ENCODE measurements at regions not wholly inside any gene's neighbourhood (a gene's known extent, or its start where the extent isn't known, plus 50 kb on each side); places are given as distances from the start of the nearest gene placed in this dataset.

DNA sequence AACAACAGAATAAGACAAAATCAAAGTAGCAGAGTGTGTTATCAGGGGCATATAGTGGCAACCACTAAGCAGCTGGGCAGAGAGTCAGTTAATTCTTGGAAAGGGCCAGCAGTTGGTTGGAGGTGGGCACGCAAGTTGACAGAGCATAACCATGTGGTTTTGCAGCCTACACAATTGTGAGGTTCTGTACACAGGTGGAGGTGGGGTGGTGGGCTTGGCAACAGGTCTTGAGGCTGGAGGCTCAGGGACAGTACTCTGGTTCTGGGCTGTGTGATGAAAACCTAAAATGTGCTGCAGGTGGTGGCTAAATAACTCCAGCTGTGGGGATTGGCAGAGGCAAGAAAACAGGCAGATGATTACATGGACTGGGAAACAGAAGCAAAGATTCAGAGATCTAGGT is 1112.7 kb downstream of the PDHA2 start:
- no peak overlapping the region for H3K4me3 Mint-ChIP-seq
- H3K36me3 Mint-ChIP-seq (ENCODE audit: low read depth), result no peaks in the 10 kb centered on the region
- no peaks in the 10 kb centered on the region for H3K9me3 Mint-ChIP-seq
- 88% methylated on average over 1 of the region's 1 CpG; no CpG with 5 or more reads in 1 of the 2 experiments for WGBS, 2 experiments (ENCODE audit: insufficient coverage in 1 of 2, insufficient read length in 1 of 2)
- H3K4me1 ChIP-seq (ENCODE audit: control insufficient read depth, insufficient read depth, low read length), result no peaks in the 10 kb centered on the region
- no peaks in the 10 kb centered on the region for H3K27me3 Mint-ChIP-seq (ENCODE audit: insufficient read depth)
- H3K27ac Mint-ChIP-seq, result no peak overlapping the region
- H3K27me3 ChIP-seq (ENCODE audit: control insufficient read depth, insufficient read depth, low read length, poor library complexity, severe bottlenecking), result no peaks in the 10 kb centered on the region
- H3K36me3 ChIP-seq (ENCODE audit: control insufficient read depth, insufficient read depth, low read length), result no peaks in the 10 kb centered on the region
- DNase-seq, result no peak
- no peak overlapping the region for H3K27ac ChIP-seq (ENCODE audit: low read depth, low read length)
- TF ChIP-seq, protein P1, sequence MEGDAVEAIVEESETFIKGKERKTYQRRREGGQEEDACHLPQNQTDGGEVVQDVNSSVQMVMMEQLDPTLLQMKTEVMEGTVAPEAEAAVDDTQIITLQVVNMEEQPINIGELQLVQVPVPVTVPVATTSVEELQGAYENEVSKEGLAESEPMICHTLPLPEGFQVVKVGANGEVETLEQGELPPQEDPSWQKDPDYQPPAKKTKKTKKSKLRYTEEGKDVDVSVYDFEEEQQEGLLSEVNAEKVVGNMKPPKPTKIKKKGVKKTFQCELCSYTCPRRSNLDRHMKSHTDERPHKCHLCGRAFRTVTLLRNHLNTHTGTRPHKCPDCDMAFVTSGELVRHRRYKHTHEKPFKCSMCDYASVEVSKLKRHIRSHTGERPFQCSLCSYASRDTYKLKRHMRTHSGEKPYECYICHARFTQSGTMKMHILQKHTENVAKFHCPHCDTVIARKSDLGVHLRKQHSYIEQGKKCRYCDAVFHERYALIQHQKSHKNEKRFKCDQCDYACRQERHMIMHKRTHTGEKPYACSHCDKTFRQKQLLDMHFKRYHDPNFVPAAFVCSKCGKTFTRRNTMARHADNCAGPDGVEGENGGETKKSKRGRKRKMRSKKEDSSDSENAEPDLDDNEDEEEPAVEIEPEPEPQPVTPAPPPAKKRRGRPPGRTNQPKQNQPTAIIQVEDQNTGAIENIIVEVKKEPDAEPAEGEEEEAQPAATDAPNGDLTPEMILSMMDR (conservative IDR thresholded peaks at IDR 0.05), result no peak
- no peak overlapping the region for H3K4me3 ChIP-seq (ENCODE audit: low read length)
- no peaks in the 10 kb centered on the region for H3K9me3 ChIP-seq (ENCODE audit: control insufficient read depth, low read length)
- no peak overlapping the region for H3K9ac ChIP-seq (ENCODE audit: extremely low read depth, low read length, poor library complexity, severe bottlenecking)
- H3K4me1 Mint-ChIP-seq, result peaks cover 6% of the 10 kb centered on the region

DNA sequence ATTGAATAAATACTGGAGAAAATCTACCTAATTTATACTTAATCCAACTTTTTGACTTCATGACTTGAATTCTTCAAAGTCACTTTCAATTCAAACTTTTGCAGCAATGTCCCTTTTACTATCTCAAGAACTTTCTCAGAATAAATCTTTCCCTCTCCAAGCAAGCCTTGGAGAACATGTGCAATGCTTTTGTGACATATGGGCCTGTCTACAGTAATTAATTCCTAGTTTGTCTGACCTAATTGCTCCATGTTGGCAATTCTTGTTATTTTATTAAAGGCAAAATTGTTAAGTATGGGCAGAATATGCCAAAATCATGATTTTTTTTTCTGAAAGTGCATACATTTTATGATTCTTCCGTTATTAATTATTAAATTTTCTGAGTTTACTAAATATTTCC is 1115.3 kb downstream of the PDHA2 start:
- Histone ChIP-seq H3K4me3 (ENCODE audit: low read length) (no peak overlapping the region), H3K27ac (ENCODE audit: low read depth, low read length) (no peak overlapping the region), H3K9ac (ENCODE audit: extremely low read depth, low read length, poor library complexity, severe bottlenecking) (no peak overlapping the region), H3K9me3 (ENCODE audit: control insufficient read depth, low read length) (no peaks in the 10 kb centered on the region), H3K4me1 (ENCODE audit: control insufficient read depth, insufficient read depth, low read length) (no peaks in the 10 kb centered on the region), H3K36me3 (ENCODE audit: control insufficient read depth, insufficient read depth, low read length) (no peaks in the 10 kb centered on the region), H3K27me3 (ENCODE audit: control insufficient read depth, insufficient read depth, low read length, poor library complexity, severe bottlenecking) (no peaks in the 10 kb centered on the region)
- Mint-ChIP-seq H3K27ac (no peak overlapping the region), H3K36me3 (ENCODE audit: low read depth) (no peaks in the 10 kb centered on the region), H3K4me3 (no peak overlapping the region), H3K9me3 (no peaks in the 10 kb centered on the region), H3K4me1 (peaks cover 6% of the 10 kb centered on the region), H3K27me3 (ENCODE audit: insufficient read depth) (no peaks in the 10 kb centered on the region)
- TF ChIP-seq, protein P1 (conservative IDR thresholded peaks at IDR 0.05), result no peak
- DNase-seq, result no peak
- no CpG with 5 or more reads among the region's 1 CpG for WGBS, 2 experiments (ENCODE audit: insufficient coverage in 1 of 2, insufficient read length in 1 of 2)

DNA sequence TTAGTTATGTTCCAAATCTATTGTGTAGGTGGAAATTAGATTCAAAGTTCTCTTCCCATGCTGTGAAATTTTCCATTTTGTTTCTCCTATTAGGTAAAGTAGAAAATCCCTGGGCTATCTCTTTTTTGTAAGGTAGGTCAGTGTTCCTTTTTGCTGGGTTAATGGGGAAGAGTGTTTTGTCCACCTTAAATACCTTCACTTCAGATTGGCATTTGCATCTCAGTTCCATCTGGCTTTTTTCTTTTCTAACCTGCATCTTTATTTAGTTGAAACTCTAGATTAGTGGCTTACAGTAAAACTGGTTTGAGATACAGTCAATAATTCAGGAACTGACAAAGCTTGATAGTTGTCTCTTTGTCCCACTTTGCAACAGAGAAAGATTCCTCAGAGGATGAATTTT is 1115.8 kb downstream of the PDHA2 start:
- Histone ChIP-seq H3K27me3 (ENCODE audit: control insufficient read depth, insufficient read depth, low read length, poor library complexity, severe bottlenecking) (no peaks in the 10 kb centered on the region), H3K27ac (ENCODE audit: low read depth, low read length) (no peak overlapping the region), H3K4me3 (ENCODE audit: low read length) (no peak overlapping the region), H3K4me1 (ENCODE audit: control insufficient read depth, insufficient read depth, low read length) (no peaks in the 10 kb centered on the region), H3K9ac (ENCODE audit: extremely low read depth, low read length, poor library complexity, severe bottlenecking) (no peak overlapping the region), H3K36me3 (ENCODE audit: control insufficient read depth, insufficient read depth, low read length) (no peaks in the 10 kb centered on the region), H3K9me3 (ENCODE audit: control insufficient read depth, low read length) (no peaks in the 10 kb centered on the region)
- no peaks in the 10 kb centered on the region for H3K36me3 Mint-ChIP-seq (ENCODE audit: low read depth)
- TF ChIP-seq, protein P1 (conservative IDR thresholded peaks at IDR 0.05), result no peak
- no peak overlapping the region for H3K27ac Mint-ChIP-seq
- H3K4me3 Mint-ChIP-seq, result no peak overlapping the region
- no peaks in the 10 kb centered on the region for H3K9me3 Mint-ChIP-seq
- DNase-seq, result no peak
- H3K27me3 Mint-ChIP-seq (ENCODE audit: insufficient read depth), result no peaks in the 10 kb centered on the region
- peaks cover 6% of the 10 kb centered on the region for H3K4me1 Mint-ChIP-seq
